ENCODE measurements at regions not wholly inside any gene's neighbourhood (a gene's known extent, or its start where the extent isn't known, plus 50 kb on each side); places are given as distances from the start of the nearest gene placed in this dataset.

DNA sequence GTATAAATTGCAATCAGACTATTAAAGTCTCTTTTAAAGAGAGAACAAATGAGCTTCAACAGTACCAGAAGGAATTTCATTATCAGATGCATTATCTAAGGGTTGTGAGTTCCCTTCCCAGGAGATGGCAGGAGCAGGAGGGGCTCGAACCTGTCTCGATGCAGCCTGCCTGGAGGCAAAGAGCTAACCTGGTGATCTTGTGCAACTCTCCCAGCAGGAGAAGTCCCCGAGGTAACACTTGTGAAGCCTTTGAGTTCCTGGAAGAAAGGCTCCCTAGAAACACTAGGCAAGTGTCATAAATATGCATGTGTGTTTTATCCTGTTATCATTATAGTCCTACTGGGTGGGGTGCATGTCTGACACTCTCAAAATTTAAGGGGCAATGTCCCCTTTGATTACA, 232.2 kb upstream of the ARID1B start:
- Histone ChIP-seq H3K4me2 (no peak overlapping the region), H3K27me3 (ENCODE audit: insufficient read depth) (no peaks in the 10 kb centered on the region), H2AFZ (no peak overlapping the region), H3K36me3 (ENCODE audit: insufficient read depth) (no peaks in the 10 kb centered on the region), H3K79me2 (replicated peaks; ENCODE audit: insufficient read depth) (no peaks in the 10 kb centered on the region), H3K4me1 (ENCODE audit: insufficient read depth) (no peaks in the 10 kb centered on the region), H3K27ac (ENCODE audit: low read depth) (no peak overlapping the region), H3F3A (replicated peaks; ENCODE audit: low read depth) (no peaks in the 10 kb centered on the region), H3K4me3 (no peak overlapping the region), H3K9me2 (ENCODE audit: insufficient read depth) (peaks cover 4% of the 10 kb centered on the region; the same call in 1 of the 2 replicates), H4K20me1 (replicated peaks; ENCODE audit: insufficient read depth) (no peaks in the 10 kb centered on the region)
- Mint-ChIP-seq H3K4me1 (no peaks in the 10 kb centered on the region; the same call in 2 of the 3 replicates), H3K9me3 (no peaks in the 10 kb centered on the region), H3K36me3 (ENCODE audit: low read depth) (no peaks in the 10 kb centered on the region), H3K27ac (no peak overlapping the region), H3K27me3 (ENCODE audit: insufficient read depth, low read depth, poor library complexity) (peaks cover 2% of the 10 kb centered on the region), H3K4me3 (no peak overlapping the region)
- TF ChIP-seq EZH2 (IDR thresholded peaks at IDR 0.05; ENCODE audit: low read depth, unreplicated experiment): no peak
- no peak for TF ChIP-seq NANOG (IDR thresholded peaks at IDR 0.05; ENCODE audit: borderline replicate concordance)
- TF ChIP-seq, protein P1, sequence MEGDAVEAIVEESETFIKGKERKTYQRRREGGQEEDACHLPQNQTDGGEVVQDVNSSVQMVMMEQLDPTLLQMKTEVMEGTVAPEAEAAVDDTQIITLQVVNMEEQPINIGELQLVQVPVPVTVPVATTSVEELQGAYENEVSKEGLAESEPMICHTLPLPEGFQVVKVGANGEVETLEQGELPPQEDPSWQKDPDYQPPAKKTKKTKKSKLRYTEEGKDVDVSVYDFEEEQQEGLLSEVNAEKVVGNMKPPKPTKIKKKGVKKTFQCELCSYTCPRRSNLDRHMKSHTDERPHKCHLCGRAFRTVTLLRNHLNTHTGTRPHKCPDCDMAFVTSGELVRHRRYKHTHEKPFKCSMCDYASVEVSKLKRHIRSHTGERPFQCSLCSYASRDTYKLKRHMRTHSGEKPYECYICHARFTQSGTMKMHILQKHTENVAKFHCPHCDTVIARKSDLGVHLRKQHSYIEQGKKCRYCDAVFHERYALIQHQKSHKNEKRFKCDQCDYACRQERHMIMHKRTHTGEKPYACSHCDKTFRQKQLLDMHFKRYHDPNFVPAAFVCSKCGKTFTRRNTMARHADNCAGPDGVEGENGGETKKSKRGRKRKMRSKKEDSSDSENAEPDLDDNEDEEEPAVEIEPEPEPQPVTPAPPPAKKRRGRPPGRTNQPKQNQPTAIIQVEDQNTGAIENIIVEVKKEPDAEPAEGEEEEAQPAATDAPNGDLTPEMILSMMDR (conservative IDR thresholded peaks at IDR 0.05; ENCODE audit: low read depth in 2 of 2): no peak
- no peak for TF ChIP-seq CREB1 (CRISPR knock-in tag; IDR thresholded peaks at IDR 0.05; ENCODE audit: low read depth)
- TF ChIP-seq JUNB (IDR thresholded peaks at IDR 0.05; ENCODE audit: unreplicated experiment): no peak
- DNase-seq (ENCODE audit: low spot score): no peak
- ATAC-seq: no peak

DNA sequence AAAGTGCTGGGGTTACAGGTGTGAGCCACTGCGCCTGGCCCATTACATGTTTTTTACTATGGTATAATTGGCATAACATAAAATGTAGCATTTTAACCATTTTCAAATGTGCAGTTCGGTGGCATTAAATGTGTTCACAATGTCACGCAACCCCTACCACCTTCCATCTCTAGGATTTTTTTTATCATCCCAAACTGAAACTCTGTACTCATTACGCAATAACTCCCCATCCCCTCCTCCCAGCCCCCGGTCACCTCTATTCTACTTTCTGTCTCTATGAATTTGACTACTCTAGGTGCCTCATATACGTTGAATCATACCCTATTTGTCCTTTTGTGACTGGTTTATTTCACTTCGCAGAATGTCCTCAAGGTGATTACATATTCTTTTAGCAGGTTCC, 233.1 kb upstream of the ARID1B start:
- Mint-ChIP-seq H3K27ac (no peak overlapping the region), H3K27me3 (ENCODE audit: insufficient read depth, low read depth, poor library complexity) (peaks cover 2% of the 10 kb centered on the region), H3K4me1 (no peaks in the 10 kb centered on the region; the same call in 2 of the 3 replicates), H3K9me3 (no peaks in the 10 kb centered on the region), H3K36me3 (ENCODE audit: low read depth) (no peaks in the 10 kb centered on the region), H3K4me3 (no peak overlapping the region)
- H3K36me3 ChIP-seq (ENCODE audit: insufficient read depth): no peaks in the 10 kb centered on the region
- no peak overlapping the region for H3K4me3 ChIP-seq
- H3K27ac ChIP-seq (ENCODE audit: low read depth): no peak overlapping the region
- no peaks in the 10 kb centered on the region for H3K79me2 ChIP-seq (replicated peaks; ENCODE audit: insufficient read depth)
- H3F3A ChIP-seq (replicated peaks; ENCODE audit: low read depth): no peaks in the 10 kb centered on the region
- no peaks in the 10 kb centered on the region for H3K27me3 ChIP-seq (ENCODE audit: insufficient read depth)
- DNase-seq (ENCODE audit: low spot score) (no peak), ATAC-seq (no peak)
- H2AFZ ChIP-seq: no peak overlapping the region
- no peaks in the 10 kb centered on the region for H4K20me1 ChIP-seq (replicated peaks; ENCODE audit: insufficient read depth)
- H3K9me2 ChIP-seq (ENCODE audit: insufficient read depth): peaks cover 4% of the 10 kb centered on the region; the same call in 1 of the 2 replicates
- H3K4me2 ChIP-seq: no peak overlapping the region
- H3K4me1 ChIP-seq (ENCODE audit: insufficient read depth): no peaks in the 10 kb centered on the region; the same call in 1 of the 2 replicates
- TF ChIP-seq ZNF331 (CRISPR knock-in tag; IDR thresholded peaks at IDR 0.05; ENCODE audit: low read depth) (no peak), JUNB (IDR thresholded peaks at IDR 0.05; ENCODE audit: unreplicated experiment) (no peak), EZH2phosphoT487 (IDR thresholded peaks at IDR 0.05; ENCODE audit: unreplicated experiment) (no peak), POLR2AphosphoS5 (IDR thresholded peaks at IDR 0.05; ENCODE audit: low read depth) (no peak), STAT1 (IDR thresholded peaks at IDR 0.05; ENCODE audit: unreplicated experiment) (no peak), NANOG (IDR thresholded peaks at IDR 0.05; ENCODE audit: borderline replicate concordance) (no peak), EZH2 (IDR thresholded peaks at IDR 0.05; ENCODE audit: low read depth, unreplicated experiment) (no peak), CREB1 (CRISPR knock-in tag; IDR thresholded peaks at IDR 0.05; ENCODE audit: low read depth) (no peak)
- TF ChIP-seq, protein P2, sequence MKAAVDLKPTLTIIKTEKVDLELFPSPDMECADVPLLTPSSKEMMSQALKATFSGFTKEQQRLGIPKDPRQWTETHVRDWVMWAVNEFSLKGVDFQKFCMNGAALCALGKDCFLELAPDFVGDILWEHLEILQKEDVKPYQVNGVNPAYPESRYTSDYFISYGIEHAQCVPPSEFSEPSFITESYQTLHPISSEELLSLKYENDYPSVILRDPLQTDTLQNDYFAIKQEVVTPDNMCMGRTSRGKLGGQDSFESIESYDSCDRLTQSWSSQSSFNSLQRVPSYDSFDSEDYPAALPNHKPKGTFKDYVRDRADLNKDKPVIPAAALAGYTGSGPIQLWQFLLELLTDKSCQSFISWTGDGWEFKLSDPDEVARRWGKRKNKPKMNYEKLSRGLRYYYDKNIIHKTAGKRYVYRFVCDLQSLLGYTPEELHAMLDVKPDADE (IDR thresholded peaks at IDR 0.05): no peak
- TF ChIP-seq, protein P1 (conservative IDR thresholded peaks at IDR 0.05; ENCODE audit: low read depth in 2 of 2): no peak
- TF ChIP-seq, protein P3, sequence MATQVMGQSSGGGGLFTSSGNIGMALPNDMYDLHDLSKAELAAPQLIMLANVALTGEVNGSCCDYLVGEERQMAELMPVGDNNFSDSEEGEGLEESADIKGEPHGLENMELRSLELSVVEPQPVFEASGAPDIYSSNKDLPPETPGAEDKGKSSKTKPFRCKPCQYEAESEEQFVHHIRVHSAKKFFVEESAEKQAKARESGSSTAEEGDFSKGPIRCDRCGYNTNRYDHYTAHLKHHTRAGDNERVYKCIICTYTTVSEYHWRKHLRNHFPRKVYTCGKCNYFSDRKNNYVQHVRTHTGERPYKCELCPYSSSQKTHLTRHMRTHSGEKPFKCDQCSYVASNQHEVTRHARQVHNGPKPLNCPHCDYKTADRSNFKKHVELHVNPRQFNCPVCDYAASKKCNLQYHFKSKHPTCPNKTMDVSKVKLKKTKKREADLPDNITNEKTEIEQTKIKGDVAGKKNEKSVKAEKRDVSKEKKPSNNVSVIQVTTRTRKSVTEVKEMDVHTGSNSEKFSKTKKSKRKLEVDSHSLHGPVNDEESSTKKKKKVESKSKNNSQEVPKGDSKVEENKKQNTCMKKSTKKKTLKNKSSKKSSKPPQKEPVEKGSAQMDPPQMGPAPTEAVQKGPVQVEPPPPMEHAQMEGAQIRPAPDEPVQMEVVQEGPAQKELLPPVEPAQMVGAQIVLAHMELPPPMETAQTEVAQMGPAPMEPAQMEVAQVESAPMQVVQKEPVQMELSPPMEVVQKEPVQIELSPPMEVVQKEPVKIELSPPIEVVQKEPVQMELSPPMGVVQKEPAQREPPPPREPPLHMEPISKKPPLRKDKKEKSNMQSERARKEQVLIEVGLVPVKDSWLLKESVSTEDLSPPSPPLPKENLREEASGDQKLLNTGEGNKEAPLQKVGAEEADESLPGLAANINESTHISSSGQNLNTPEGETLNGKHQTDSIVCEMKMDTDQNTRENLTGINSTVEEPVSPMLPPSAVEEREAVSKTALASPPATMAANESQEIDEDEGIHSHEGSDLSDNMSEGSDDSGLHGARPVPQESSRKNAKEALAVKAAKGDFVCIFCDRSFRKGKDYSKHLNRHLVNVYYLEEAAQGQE (IDR thresholded peaks at IDR 0.05; ENCODE audit: unreplicated experiment): no peak

Measured in GM23338 (cell line).